DMS79 (cell line): ENCODE measurements at regions not wholly inside any gene's neighbourhood (a gene's known extent, or its start where the extent isn't known, plus 50 kb on each side); places are given as distances from the start of the nearest gene placed in this dataset.
"Not testable (repeated sequence)": the region's sequence is repeated elsewhere in the genome, so short reads cannot be mapped to it uniquely, and the experiment has no call there.

Source experiments
- DNase-seq: peaks from one replicate; lab custom pipeline; 2025; lab: John Stamatoyannopoulos, UW

DNA sequence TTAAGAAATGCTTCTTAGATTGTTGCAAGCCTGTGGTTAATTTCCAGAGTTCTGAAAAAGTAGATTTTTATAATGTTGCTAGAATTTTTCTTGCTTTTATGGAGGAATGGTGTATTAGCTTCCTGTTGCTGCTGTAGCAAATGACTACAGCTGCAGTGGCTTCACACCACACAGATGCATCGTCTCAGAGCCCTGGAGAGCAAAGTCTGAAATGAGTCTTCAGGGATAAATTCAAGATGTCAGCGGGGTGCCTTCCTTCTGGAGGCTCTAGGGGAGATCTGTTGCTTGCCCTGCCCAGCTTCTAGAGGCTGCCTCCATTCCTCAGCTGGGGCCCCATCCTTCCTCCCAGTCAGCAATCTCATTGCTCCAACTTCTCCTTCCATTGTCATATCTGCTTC is 187.8 kb downstream of the ZNF516 start:
- DNase-seq = no peak

DNA sequence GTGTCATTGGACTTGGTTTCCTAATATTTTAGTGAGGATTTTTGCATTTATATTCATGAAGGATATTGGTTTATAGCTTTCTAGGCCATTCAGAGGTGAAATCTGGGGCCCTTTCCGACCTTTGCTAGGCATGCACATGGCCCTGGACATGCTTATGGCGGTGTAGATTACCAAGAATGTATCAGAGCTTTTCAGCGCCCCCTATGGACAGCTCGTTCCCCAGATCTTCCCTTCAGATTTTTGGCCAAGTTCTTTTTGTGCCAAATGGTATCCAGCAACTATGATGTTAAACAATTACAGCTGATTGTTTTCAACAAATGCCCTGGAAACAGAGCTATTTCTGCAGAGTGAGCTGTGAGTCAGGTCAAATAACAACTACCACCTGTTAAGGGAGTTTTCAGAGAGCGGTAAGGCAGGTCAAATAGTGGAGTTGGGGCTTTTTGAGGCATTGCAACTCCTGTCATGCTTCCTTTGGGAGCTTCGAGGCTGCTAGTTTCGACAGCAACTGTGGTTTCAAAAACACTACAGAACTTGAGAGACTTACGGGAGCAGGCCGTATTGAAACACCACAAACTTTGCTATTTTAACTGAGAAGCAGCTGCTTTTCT is 188.3 kb downstream of the ZNF516 start:
- no peak for DNase-seq

DNA sequence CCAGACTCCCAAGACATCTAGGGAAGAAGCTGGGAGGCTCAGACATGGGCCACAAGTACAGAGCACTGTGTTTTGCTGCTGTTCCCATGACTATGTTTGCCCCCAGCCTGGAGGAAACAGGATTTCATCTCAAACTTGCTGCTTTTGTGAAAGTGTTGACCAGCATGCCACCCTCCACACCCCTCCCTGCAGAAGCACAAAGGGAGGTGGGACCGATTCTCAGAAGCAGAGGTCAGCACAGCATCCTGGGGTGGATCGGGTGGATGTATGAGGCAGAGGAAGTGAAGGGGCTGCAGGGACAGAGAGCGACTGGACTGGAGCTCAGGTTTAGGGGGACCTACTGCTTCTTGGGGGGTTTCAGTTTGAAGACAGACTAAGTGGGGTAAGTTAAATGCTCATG is 209.2 kb downstream of the ZNF516 start:
- no peak for DNase-seq

DNA sequence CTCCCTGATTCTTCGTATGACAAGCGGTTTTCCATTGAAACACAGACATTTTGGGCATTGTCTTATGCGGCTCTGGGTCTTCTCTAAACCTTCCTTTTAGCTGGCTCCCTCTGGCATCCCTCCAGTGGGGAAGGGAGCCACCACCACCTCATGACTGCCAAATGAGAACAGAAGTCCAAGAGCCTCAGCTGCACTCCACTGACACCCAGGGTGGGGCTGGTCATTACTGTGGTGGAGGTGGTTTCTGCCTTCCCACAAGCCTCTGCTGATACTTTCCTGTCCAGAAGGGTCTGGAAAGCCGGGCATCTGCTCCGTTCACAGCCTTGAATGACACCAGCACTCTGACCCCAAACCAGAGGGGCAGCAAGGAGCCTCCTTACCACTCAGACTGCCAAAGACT is 213.5 kb downstream of the ZNF516 start:
- DNase-seq = no peak

DNA sequence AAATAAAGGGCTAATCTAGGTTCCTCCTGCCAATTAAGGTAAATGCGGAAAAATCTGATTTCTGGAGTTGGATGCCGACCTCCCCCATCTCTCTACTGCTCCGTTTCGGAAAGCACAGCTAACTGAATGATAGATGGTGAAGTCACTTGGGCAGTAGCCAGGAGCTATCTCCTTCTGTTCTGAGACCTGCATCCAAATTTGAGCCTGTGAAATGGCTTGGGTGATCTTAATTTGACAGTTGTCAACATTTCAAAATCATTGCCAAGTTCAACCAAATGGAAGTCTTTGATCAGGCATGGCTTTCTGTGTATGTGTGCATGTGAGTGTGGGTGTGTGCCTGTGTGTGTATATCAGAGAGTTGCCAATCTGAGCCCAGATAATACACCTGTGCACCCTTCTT is 217.2 kb downstream of the ZNF516 start:
- DNase-seq = no peak

DNA sequence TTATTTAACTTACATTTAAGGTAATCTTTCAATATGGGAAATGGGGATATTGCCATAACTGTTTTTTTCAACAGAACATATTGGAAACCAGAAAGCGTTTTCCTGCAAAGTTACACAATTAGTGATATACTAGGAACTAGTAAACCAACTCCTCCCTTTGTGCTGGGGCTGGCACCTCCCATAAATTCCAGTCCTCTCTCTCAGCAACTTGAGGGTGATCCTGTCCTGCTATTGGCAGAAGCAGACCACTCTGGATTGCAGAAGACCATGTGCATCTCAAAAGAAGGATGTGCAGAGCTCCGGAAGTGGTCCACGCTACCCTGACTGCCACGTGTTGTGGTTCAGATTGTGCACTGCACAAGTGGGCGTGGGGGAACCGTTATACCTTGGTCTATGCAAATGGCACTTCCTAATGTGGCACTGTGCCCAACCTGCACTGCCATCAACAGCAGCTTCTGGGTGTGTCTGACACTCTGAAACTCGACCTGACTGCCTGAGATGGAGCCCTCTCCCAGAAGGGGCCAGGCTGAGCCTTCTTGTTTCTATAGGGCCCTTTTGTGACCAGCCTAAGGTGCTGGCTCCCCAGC is 219.2 kb downstream of the ZNF516 start:
- DNase-seq = no peak

DNA sequence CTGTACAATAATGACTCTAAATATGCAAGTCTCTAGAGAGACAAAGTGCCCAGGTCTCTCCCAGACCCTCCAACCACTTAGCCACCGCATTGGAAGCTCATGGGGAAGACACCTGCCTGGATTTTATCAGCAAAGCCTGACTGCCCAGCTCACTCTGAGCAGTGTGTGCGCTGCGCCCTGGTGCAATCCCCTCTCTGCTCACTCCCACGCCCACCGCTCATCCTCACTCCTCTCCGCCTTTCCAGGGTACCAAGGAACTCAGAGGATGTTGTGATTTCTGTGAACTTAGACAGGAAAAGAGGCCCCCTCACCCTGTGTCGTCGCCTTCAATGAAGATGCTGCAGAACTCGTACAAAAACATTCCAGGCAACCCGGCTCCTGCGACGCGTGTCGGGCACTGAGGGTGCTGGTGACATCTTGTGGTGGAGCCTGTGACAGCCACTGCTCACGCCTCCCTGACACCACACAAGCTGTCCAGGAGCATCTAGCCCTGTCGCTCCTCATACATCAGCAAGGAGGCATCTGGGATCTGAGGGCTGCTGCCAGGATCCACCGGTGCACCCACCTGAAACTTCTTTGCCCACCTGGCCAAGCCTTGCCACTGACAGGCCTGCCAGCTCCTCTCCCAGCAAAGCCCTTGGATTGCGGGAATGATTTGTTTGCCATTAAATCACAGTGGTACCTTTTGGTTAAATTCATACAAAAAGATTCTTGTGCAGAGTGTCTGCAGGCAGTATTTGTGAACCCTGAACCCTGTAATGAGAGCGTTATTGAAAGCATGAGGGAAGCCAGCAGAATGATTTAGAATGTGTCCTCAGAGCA is 220.4 kb downstream of the ZNF516 start:
- no peak for DNase-seq

DNA sequence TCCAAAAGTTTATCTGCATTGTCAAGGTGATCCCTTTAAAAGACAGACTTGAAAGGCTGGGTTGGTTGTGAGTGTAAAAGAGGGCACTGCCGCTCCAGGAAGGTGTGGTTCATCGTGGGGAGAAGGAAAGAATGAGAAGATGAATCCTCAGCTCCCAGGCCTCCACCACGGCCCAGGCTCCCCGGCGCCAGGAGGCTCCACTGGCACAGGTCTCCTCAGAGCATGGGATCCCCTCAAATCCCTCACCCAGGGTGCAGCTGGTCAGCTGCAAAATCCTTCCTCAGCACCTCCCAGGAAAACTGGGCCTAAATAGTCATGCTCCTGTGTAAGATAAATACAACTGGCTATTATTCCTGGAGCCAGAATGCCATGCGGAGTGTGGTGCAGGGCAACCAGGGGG is 221.1 kb downstream of the ZNF516 start:
- DNase-seq = no peak

DNA sequence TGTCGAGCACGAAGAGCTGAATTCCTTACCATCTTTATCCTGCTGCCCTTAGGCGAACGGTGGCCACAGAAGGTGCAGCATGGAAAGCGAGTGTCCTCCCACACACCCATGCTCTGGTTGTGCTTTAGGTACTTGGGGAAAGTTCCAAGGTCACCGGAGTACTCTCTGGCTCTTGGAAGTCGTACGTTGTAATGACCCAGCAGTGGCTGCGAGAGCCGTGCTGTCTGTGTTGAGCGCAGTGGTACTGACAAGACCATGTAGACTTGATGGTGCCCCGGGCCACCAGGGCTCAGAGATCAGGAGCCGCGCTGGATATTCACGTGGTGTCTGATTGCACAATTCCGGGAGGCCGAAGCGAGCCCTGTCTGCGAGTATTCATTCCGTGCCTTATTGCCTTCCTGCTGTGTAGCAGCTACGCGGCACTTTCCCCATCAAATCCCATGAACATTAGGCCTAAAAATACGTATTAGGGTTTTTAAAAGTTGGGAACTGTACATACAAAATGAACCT is 222.0 kb downstream of the ZNF516 start:
- no peak for DNase-seq

DNA sequence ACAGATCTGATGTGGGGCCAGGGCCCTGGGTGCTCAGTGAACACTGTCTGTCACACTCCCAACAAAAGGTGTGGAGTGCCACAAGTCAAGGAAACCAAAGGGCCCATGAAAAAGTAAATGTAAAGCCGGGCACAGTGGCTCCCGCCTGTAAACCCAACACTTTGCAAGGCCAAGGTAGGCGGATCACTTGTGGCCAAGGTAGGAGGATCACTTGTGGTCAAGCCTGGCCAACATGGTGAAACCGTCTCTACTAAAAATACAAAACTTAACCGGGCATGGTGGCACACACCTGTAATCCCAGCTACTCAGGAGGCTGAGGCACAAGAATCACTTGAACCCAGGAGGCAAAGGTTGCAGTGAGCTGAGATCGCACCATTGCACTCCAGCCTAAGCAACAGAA is 227.6 kb downstream of the ZNF516 start:
- DNase-seq = not testable (repeated sequence)

DNA sequence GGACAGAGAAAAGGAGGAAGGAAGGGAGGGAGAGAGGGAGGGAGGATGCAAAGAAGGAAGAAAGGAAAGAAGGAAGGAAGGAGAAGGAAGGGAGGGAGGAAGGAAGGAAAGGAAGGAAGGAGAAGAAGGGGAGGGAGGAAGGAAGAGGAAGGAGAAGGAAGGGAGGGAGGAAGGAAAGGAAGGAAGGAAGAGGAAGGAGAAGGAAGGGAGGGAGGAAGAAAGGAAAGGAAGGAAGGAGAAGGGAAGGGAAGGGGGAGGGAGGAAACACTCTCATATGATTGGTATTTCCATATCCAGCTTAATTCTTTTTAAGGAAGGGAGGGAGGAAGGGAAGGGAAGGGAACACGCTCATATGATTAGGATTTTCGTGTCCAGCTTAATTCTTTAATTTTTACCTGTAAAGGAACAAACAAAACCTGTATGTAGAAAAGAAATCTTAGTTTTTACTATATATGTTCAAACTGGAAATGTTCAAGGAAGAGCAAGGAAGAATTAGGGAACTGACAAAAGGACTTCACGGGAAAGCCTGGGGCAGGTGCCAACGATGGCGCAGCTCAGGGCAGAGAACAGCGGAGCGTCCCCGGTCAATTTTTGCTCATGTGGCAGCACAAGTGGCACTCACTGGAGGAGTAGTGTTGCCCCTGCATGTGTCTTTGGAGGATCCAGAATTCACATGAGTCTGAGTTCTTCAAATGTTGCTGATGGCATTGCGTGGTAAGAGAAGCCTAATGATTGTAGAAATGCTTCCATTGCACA is 228.6 kb downstream of the ZNF516 start:
- DNase-seq = no peak

DNA sequence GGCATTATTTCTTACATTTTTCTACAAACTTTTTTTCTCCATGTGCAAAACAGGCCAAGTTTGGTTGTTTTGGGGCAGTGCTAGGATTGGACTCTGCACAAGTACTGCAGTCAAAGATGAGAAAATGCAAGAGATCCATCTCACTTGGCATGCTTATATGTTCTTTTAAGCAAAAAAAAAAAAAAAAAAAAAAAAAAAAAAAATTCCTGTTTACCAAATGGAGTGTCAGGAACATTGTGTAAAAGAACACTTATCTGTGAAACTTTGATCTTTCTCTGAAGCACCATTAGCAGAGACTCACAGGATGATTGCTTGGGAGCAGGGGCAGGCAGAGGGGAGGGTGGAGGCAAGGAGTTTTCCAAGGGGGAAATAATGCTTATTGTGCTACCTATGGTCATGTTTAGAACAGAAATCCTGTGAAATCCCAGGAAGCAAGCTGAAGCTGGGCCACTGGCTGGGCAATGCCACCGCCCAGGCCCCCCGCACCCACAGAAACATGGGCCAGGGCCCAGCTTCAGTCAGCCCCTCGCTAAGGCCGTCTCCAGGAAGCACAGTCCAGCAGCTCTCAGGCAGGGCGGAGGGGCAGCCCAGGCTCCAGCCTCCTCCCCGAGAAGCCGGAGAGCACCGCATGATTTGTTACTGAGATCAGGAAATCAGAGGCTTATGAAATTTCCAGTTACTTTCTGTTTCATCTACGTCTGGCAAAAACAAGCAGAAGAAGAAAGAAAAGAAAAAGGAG is 229.4 kb downstream of the ZNF516 start:
- DNase-seq = no peak

DNA sequence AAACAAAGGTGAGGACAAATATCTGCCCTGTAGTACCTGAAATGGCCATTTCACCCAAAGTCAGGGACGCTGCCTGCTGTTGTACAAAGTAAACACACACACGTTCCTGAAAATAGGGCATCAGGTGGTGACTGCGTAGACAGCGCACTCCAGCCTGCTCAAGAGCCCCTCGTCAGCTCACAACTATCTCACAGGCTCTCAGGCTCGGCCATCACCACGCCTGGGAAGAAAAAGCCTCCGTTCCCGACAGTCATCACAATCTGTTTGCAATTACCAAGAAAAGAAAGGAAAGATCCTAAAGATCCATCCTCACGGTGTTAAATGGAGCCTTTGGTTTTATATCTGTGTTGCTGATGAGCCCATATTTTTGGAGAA is 230.2 kb downstream of the ZNF516 start:
- no peak for DNase-seq

DNA sequence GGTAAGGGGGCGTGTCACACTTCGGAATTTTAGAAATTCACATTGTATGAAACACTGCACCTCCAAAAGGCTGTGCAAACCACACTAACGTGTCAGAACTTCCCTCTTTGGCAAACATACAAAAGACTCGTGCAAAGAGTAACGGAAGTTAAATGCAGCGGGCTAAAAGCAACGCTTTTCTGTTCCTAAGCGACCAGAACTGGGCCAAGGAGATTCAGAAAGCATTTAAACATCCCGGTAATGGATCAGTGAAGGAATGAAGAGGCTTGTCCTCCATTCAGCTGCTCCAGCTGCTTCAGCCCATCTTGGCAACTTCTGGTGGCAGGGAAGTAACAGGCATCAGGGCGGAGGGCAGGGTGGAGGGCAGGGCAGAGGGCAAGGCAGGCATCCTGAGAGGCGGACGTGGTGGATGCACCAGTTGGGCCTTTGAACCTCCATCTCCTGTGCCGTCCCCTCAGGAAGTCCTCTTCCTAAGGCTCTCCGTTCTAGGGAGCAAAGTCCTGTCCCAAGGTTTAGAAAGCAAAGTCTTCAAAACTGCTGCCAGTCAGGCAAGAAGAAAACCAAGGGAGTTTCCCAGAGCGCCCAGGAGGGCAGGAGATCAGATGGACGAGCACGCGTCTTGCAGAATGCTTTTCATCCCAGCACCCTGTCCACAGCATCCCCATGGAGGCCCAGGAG is 230.7 kb downstream of the ZNF516 start:
- no peak for DNase-seq

DNA sequence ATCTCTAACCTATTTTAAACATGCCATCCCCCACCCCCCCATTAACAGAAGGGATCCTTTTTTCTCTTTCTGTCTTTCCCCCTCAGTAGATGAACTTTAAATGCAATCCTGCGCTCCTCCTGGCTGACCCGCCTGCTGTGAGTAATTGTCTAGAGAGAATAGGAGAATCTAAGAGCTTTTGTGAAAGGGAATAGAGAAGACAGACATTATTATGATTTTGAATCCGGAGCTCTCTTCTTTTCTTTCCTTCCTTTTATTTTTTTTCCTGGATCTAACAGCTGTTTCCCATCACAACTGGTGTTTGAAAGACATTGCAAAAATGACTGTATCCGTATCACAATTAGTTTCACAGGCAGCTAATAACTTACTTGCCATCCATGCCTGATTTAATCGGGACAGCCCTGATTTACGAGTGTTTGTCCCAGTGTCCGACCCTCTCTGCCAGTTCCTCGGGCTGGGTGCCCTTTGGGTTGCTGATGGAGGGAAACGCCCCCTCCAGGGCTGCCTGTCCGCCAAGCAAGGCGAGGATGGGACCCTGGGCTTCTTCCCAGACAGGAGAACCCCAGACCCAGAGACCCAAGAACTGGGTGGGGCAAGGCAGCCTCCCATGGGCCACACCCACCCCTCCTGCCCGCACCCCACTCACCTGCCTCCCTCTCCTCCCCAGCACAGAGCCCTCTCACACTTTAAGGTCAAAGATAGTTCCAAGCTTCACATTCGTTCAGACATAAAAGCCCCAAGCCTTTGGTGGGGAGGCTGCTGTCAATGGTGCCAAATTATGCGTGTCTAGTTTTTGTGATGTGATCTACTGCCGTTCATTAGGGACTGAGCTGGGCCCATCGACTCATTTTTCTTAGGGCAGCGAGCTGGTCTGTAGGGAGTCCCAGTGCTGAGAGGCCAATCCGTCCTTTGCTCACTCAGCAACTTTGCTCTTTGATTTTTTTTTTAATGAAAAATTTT is 231.7 kb downstream of the ZNF516 start:
- DNase-seq = no peak

DNA sequence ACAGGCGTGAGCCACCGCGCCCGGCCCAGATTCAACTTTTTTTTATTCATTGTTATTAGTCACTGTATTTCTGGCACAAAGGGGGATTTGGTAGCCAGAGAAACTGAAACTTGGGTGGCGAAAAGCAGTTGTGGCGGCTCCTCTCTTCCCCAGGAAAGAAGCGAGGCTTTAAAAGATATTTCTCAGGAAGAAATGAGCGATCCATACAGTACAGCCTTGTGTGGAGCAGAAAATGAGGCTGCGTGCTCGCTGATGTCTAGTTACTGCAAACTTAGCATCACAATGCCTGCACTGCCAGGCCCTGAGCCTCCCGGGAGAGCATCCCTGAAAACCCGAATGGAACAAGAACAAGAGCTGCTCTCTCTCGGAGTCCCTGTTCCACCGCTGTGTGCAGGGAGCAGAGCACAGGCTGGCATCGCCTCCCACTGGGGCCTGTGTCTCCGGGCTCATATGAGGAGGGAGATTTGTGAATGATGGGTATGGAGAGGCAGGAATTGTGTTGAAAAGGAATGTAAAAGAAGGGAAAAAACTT is 234.0 kb downstream of the ZNF516 start:
- DNase-seq = no peak

DNA sequence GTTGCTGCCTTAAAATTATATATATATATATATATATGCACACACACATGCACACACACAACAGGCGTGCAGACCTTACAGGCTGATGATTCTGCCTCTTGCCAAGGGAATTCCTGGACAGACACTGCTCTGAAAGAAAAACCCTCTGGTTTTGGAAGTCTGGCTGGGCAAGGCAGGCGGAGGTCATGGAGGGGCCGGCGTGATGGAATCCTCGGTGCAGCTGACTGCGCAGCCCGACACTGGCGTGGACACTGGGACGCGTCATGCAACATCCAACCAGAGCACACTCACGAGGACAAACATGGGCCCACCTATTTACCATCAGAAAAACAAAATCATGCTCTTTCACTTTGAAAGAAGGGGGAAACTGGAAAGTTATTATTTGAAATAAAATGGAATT is 235.3 kb downstream of the ZNF516 start:
- no peak for DNase-seq

DNA sequence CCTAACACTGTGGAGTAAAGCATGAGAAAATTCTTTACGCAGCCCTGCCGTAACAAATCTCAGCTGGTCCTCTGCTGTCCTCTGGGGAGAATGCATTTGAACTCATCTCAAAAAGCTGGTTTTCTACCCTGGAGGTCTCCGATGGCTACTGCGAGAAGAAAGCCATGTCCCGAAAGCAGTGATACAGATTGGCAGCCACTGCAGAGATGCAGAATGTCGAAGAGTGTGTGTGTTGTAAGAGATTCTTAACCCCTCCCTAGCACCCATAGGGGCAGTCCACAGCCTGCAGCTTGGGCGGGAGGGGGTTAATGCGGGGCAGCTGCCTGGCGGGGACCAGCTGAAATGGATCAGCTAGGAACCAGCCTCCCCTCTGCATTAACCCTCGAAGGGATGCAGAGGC is 235.9 kb downstream of the ZNF516 start:
- no peak for DNase-seq

DNA sequence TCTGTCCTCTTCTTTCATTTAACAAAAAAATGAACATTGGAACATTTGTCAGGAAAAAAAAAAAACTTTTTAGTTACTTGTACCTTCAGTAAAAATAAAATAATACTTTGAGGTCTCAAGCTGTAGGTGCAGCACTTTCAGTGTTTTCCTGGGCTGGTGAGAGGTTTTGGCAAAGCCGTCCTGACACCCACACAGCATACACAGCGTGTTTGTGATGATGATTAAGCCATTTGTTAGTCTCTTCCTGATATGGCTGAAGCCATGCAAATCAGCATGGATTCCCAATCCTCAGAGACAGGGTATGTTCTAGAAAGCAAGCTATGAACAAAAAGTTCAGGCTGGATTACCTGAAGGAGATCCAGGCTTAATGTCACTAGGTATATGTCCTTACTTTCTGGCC is 236.8 kb downstream of the ZNF516 start:
- no peak for DNase-seq
